Dedifferentiated amniotic fluid mesenchymal stem cell (primary cell): ENCODE measurements at regions not wholly inside any gene's neighbourhood (a gene's known extent, or its start where the extent isn't known, plus 50 kb on each side); places are given as distances from the start of the nearest gene placed in this dataset.

Source experiments
- DNase-seq: peaks from one replicate; pipeline ENCODE4 v3.0.0-alpha.2; 2016; ENCODE audit errors: extremely low spot score

- no peak for DNase-seq
Observed at GRCh38 chr10:8418631-8419030, 364.1 kb downstream of the GATA3 start.

GRCh38 chr10:8420182-8420581 is 365.7 kb downstream of the GATA3 start:
- no peak for DNase-seq

GRCh38 chr10:8424555-8425211 is 370.2 kb downstream of the GATA3 start:
- no peak for DNase-seq

- DNase-seq = no peak
Observed at GRCh38 chr10:8428654-8429053, 374.2 kb downstream of the GATA3 start.

- DNase-seq = no peak
Observed at GRCh38 chr10:8430321-8430720, 375.8 kb downstream of the GATA3 start.

GRCh38 chr10:8431511-8431910 is 377.0 kb downstream of the GATA3 start:
- no peak for DNase-seq

- no peak for DNase-seq
Observed at GRCh38 chr10:8435186-8436055, 380.9 kb downstream of the GATA3 start.

- no peak for DNase-seq
Observed at GRCh38 chr10:8437896-8438295, 383.4 kb downstream of the GATA3 start.

GRCh38 chr10:8438603-8439002 is 384.1 kb downstream of the GATA3 start:
- DNase-seq = no peak

GRCh38 chr10:8439040-8439439 is 384.6 kb downstream of the GATA3 start:
- DNase-seq = no peak

GRCh38 chr10:8444630-8445029 is 390.1 kb downstream of the GATA3 start:
- no peak for DNase-seq

- DNase-seq = no peak
Observed at GRCh38 chr10:8445353-8445752, 390.9 kb downstream of the GATA3 start.

- no peak for DNase-seq
Observed at GRCh38 chr10:8449909-8450308, 395.4 kb downstream of the GATA3 start.

GRCh38 chr10:8453587-8453986 is 399.1 kb downstream of the GATA3 start:
- DNase-seq = no peak

GRCh38 chr10:8454357-8454756 is 399.9 kb downstream of the GATA3 start:
- DNase-seq = no peak

- no peak for DNase-seq
Observed at GRCh38 chr10:8455181-8455580, 400.7 kb downstream of the GATA3 start.

GRCh38 chr10:8456386-8456785 is 401.9 kb downstream of the GATA3 start:
- no peak for DNase-seq

- DNase-seq = no peak
Observed at GRCh38 chr10:8460626-8461025, 406.1 kb downstream of the GATA3 start.

GRCh38 chr10:8462565-8462964 is 408.1 kb downstream of the GATA3 start:
- no peak for DNase-seq

GRCh38 chr10:8463853-8464252 is 409.4 kb downstream of the GATA3 start:
- DNase-seq = no peak

- no peak for DNase-seq
Observed at GRCh38 chr10:8468477-8468876, 414.0 kb downstream of the GATA3 start.

- no peak for DNase-seq
Observed at GRCh38 chr10:8473205-8473604, 418.7 kb downstream of the GATA3 start.

- no peak for DNase-seq
Observed at GRCh38 chr10:8477300-8477699, 422.8 kb downstream of the GATA3 start.
